Effector memory CD4-positive, alpha-beta T cell (primary cell): ENCODE measurements at regions not wholly inside any gene's neighbourhood (a gene's known extent, or its start where the extent isn't known, plus 50 kb on each side); places are given as distances from the start of the nearest gene placed in this dataset.

Experiments used
- DNase-seq, 3 donors: peaks; one replicate each; pipeline ENCODE4 v3.0.0-alpha.2; 2020
- H3K27ac ChIP-seq: 2 replicates; pipeline ENCODE4 v1.7.0; 2013; ENCODE audit warnings: mild to moderate bottlenecking, low read length, moderate library complexity; ENCODE audit not compliant: insufficient read depth, poor library complexity, severe bottlenecking
- H3K27me3 ChIP-seq: replicated peaks from 2 replicates; pipeline ENCODE4 v1.7.0; 2013; ENCODE audit warnings: mild to moderate bottlenecking, low read length; ENCODE audit not compliant: insufficient read depth, control insufficient read depth, poor library complexity, severe bottlenecking
- H3K36me3 ChIP-seq: 2 replicates; pipeline ENCODE4 v1.7.0; 2013; ENCODE audit warnings: mild to moderate bottlenecking, low read length, moderate library complexity; ENCODE audit not compliant: control insufficient read depth, insufficient read depth
- H3K4me1 ChIP-seq: 2 replicates; pipeline ENCODE4 v1.7.0; 2013; ENCODE audit warnings: low read length, mild to moderate bottlenecking; ENCODE audit not compliant: control insufficient read depth, insufficient read depth, poor library complexity, severe bottlenecking
- H3K4me3 ChIP-seq: 2 replicates; pipeline ENCODE4 v1.7.0; 2013; ENCODE audit warnings: low read length, low read depth, mild to moderate bottlenecking; ENCODE audit not compliant: insufficient read depth, poor library complexity, severe bottlenecking
- H3K9me3 ChIP-seq: 2 replicates; pipeline ENCODE4 v1.7.0; 2013; ENCODE audit warnings: mild to moderate bottlenecking, low read length, moderate library complexity; ENCODE audit not compliant: control insufficient read depth

DNA sequence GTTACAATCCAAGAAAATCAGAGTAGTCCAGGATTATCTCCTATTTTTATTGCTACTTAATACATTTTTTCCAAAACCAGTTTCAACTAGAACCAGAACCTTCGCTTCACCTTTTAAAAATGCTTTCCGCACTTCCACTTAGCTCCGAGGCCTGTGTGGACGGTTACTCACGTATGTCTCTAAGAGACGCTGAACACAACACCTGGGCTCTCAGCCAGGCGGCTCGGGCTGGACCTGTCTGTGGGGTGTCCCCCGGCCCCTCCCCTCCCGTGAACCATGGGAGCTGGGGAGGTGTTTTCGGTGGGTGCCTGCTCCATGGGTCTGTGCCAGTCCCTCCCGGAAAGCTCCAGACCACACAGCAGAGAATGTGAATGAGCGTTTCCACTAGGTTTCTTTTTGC is 223.8 kb downstream of the GLI2 start:
- DNase-seq, result no peak
- no peaks in the 10 kb centered on the region for H3K27me3 ChIP-seq
- no peaks in the 10 kb centered on the region for H3K9me3 ChIP-seq
- H3K36me3 ChIP-seq, result no peaks in the 10 kb centered on the region
- no peak overlapping the region for H3K27ac ChIP-seq
- H3K4me3 ChIP-seq, result no peak overlapping the region
- H3K4me1 ChIP-seq, result no peaks in the 10 kb centered on the region

DNA sequence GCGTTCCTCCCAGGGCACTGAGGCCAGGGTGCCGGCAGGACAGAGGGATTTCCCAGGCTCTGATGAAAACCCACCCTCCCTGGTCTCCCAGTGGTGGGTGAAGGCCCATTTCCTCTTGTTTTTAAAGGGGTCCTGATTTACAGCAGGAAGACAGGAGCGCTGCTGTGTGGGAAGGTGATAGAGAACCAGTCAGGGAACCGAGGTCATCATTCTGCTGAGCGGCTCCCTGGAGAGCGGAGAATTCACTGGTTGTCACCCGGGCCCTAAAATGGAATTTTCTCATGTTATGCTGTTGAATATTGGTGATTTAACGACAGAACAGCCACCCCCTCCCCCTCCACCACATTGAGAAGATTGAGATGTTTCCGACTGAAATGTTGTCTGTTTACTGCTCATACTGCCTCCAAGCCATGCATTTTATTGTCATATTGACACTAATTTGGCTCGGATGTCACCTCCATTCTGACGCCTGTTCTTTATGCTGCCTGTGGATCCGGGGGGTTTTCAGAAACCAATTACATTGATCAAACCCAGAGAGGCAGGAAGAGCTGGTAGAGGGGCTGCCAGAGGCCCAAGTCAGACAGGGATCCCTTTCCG is 225.2 kb downstream of the GLI2 start:
- H3K27me3 ChIP-seq, result no peaks in the 10 kb centered on the region
- H3K4me1 ChIP-seq, result no peaks in the 10 kb centered on the region
- H3K27ac ChIP-seq, result no peak overlapping the region
- DNase-seq, result no peak
- H3K9me3 ChIP-seq, result no peaks in the 10 kb centered on the region
- no peak overlapping the region for H3K4me3 ChIP-seq
- no peaks in the 10 kb centered on the region for H3K36me3 ChIP-seq

DNA sequence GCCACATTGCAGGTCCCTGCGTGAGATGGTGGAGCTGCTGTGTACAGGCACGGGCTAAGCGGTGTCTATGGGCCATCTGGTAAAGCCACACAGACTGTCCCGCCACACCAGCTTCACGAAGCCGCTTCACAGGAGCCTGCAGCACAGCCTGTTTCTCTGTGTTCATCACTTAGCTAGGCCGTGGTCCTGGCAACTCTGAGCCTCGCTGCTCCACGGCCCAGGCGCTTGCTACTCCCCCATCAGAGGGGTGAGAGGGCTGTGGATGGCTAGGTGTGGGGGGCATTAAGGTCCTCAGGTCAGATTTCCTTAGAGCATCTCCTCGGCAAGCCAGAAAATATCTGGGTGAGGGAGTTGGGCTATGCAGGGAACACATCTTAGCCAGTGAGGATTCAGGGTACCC is 225.7 kb downstream of the GLI2 start:
- Histone ChIP-seq H3K9me3 (no peaks in the 10 kb centered on the region), H3K36me3 (no peaks in the 10 kb centered on the region), H3K4me1 (no peaks in the 10 kb centered on the region), H3K4me3 (no peak overlapping the region), H3K27ac (no peak overlapping the region), H3K27me3 (no peaks in the 10 kb centered on the region)
- DNase-seq, result no peak

DNA sequence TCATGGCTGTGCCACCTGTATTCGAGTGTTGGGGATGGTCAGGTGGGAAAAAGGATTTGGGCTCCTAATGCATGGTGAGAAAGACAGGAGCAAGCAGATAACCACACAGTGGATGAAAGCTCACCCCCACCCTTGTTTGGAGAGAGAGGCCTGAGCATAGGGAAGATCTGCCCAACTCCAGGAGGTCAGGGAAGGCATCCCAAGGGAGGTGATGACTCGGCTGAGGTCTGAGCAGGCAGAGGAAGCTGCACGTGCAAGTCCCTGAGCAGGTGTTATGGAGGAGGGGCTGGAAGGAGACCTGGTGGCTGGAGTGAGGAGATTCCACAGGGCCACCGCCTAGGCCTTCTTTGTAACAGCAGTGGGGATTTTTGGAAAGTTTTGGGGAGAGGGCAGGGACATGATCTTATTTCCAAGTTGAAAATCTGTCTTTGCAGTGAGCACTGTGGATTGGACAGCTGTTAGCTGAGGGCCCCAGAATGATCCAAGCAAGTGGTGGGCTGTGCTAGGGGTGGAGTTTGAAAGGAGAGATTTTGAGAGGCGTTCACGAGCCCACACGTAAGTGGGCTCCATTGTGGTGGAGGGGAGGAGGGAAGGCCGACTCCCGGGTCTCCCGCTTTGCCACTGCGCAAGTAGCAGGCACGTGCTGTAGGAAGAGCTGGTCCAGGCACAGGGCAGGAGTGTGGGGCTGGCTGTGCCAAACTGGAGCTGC is 228.5 kb downstream of the GLI2 start:
- no peak overlapping the region for H3K27ac ChIP-seq
- no peaks in the 10 kb centered on the region for H3K27me3 ChIP-seq
- DNase-seq, result no peak
- H3K4me1 ChIP-seq, result no peaks in the 10 kb centered on the region
- H3K36me3 ChIP-seq, result no peaks in the 10 kb centered on the region
- H3K4me3 ChIP-seq, result no peak overlapping the region
- no peaks in the 10 kb centered on the region for H3K9me3 ChIP-seq

DNA sequence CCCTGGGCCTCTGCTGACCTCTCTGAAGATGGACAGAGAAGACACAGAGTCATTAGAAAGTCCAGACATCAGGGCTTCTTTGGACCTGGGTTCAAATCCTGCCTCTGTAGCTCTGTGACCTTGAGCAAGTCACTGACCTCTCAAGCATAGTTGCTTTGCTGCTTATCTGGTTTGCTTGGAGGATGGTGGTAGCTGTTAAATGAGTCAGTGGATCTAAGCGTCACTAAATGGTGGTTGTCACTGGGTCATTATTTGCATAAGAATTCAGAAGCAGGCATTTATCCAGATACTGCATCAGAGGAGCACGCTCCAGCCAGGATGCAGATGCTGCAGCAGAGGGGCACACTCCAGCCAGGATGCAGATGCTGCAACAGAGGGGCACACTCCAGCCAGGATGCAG is 229.2 kb downstream of the GLI2 start:
- Histone ChIP-seq H3K27ac (no peak overlapping the region), H3K36me3 (no peaks in the 10 kb centered on the region), H3K27me3 (no peaks in the 10 kb centered on the region), H3K4me3 (no peak overlapping the region), H3K4me1 (no peaks in the 10 kb centered on the region), H3K9me3 (no peaks in the 10 kb centered on the region)
- DNase-seq, result no peak

DNA sequence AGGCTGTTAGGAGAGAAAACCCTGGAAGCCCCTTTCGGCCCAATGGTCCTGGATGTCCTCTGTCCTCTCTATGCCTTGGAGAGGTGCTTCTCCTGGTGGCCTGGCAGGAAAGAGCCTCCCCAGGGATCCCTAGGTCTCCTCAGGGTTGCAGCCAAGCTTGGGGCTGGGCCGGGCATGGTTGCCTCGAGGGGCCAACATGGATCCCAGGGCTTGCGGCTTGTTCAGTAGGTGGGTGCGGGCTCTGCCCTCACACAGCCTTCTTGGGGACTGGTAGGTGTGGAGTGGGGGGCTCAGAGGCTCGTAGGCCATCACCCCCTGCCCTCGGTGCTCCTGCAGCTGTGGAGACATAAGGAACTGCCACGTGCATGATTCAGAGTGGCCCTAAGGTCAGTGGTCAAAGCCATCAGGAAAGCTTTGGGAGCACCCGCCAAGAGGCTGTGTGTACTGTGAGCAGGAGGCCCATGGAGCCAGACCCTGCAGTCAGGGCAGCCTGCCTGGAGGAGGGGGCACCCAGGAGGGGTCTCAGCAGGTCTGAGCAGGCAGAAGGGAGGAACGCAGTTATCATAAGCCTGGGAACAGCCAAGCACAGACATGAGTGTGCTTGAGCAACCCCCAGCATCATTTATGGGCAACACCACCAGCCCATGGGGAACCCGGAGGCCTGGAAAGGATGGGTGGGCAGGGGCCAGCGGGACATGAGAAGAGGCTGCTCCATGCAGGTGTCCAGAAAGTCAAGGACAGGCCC is 231.0 kb downstream of the GLI2 start:
- Histone ChIP-seq H3K27me3 (no peaks in the 10 kb centered on the region), H3K36me3 (no peaks in the 10 kb centered on the region), H3K4me1 (no peaks in the 10 kb centered on the region), H3K9me3 (no peaks in the 10 kb centered on the region), H3K4me3 (no peak overlapping the region), H3K27ac (no peak overlapping the region)
- DNase-seq, result no peak

DNA sequence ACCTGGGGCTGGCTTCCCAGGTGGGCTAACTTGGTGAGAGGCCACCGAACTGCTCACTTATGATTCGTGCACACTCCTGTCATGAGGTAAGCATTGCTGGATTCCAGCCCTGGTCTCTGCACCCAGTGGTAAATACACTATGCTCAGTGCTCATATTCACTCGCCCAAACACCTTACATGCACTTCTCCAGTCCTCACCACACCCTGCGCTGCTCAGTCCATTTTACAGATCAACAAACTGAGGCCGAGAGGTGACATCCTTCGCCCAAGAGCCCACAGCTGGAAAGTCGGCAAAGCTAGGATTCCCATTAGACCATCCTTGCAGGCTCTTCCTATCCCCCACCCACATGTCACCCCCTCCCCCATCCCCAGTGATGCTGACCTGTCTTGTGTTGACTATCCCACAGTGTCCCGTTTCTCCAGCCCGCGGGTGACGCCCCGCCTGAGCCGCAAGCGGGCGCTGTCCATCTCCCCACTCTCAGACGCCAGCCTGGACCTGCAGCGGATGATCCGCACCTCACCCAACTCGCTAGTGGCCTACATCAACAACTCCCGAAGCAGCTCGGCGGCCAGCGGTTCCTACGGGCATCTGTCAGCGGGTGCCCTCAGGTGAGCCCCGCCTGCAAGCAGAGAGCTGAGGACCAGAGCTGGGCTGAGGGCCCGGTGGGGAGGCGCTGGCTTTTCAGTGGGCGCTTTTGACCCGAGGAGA is 232.8 kb downstream of the GLI2 start:
- H3K27ac ChIP-seq, result no peak overlapping the region
- no peaks in the 10 kb centered on the region for H3K27me3 ChIP-seq
- no peaks in the 10 kb centered on the region for H3K9me3 ChIP-seq
- no peak overlapping the region for H3K4me3 ChIP-seq
- DNase-seq, result no peak
- no peaks in the 10 kb centered on the region for H3K36me3 ChIP-seq
- H3K4me1 ChIP-seq, result no peaks in the 10 kb centered on the region

DNA sequence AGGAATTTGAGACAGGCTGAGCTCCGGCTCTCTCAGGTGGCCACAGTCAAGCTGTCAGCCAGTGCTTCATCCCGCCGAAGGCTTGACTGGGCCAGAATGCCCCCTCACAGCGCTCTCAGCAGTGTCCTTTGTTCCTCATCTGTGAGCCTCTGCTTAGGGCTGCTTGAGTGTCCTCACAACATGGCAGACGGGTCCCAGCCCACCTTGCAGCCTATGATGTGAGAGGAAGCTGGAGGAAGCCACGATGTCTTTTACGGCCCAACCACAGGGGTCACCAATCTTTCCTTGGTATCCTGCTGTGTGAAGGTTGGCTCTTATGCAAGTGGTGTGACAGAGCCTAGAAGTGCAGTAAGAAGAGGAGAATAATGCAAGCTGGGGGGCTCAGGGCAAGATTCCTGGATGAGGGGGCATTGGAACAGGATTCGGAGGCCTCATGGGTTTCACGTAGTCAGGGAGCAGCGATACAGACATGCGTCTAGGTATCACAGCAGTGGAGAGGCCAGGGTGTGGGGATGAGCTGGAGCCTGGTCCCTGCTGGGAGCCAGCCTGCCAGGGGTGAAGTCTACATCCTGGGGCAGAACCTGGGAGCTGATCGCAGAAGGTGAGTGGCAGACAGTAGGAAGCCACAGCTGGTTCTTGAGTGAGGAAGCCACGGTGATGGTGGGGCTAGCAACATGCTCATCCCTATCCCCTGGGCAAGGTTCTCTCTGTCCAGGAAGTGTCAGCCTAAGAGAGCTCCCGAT is 234.1 kb downstream of the GLI2 start:
- Histone ChIP-seq H3K4me3 (no peak overlapping the region), H3K36me3 (no peaks in the 10 kb centered on the region), H3K9me3 (no peaks in the 10 kb centered on the region), H3K27ac (no peak overlapping the region), H3K27me3 (no peaks in the 10 kb centered on the region), H3K4me1 (no peaks in the 10 kb centered on the region)
- DNase-seq, result no peak

DNA sequence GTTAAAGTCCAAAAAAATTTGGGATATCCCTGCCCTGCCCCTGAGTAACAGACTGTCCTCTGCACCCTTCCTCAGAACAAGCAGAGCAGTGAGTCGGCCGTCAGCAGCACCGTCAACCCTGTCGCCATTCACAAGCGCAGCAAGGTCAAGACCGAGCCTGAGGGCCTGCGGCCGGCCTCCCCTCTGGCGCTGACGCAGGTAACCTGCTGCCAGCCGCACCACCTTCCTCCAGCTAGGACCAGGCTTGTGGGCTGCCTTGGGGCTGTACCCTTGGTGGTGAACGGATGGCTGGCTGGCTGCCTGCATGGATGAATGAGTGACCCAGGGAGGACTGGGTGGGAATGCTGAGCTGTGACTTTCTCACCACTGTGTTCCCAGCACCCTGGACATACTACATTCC is 236.2 kb downstream of the GLI2 start:
- Histone ChIP-seq H3K4me1 (no peaks in the 10 kb centered on the region), H3K4me3 (no peak overlapping the region), H3K27me3 (no peaks in the 10 kb centered on the region), H3K27ac (no peak overlapping the region), H3K36me3 (no peaks in the 10 kb centered on the region), H3K9me3 (no peaks in the 10 kb centered on the region)
- DNase-seq, result no peak
